ENCODE measurements at regions not wholly inside any gene's neighbourhood (a gene's known extent, or its start where the extent isn't known, plus 50 kb on each side); places are given as distances from the start of the nearest gene placed in this dataset.

DNA sequence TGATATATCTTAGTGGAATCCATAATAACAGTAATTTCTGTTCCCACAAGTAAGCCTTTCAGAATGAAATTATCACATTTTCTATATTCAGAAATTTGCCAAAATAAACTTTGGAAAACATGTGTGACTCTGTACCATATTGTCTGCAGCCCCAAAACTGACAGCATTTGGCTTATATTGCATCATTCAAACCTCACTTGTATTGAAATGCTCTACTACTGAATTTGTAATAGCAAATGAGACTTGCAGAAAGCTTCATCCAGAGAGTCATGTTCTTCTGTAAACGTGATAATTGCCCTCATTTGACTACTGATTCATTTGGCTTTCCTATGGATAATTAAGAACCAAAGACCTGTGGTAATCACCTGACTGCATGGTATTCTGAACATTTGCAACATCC, 1249.5 kb upstream of the CDH18 start:
- Histone ChIP-seq H3K9me3 (replicated peaks) (no peaks in the 10 kb centered on the region), H3K4me3 (no peak overlapping the region), H3K36me3 (no peaks in the 10 kb centered on the region), H3K4me1 (no peaks in the 10 kb centered on the region), H3K27ac (no peak overlapping the region), H3K27me3 (no peaks in the 10 kb centered on the region)
- DNase-seq = no peak

DNA sequence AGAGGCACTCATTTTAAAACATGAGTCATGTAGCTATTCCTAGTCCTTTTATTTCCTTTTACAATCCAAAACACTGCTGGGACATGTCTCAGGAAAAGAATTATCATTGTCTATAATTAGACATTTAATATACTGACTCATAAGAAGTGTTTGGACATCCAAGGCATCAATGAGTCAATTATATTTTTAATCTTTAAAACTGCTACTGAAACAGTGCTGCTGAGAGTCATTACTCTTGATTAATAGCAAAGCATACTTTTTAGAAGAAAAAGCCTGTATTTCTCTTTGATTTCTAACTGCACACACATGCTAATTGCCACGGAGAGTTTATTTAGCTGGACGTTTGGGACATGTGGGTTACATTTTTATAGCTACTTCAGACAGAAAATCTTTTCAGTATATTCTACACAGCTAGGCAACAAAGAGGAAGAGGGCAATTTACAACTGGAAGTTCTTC, 1249.0 kb upstream of the CDH18 start:
- Histone ChIP-seq H3K4me3 (no peak overlapping the region), H3K36me3 (no peaks in the 10 kb centered on the region), H3K9me3 (replicated peaks) (no peaks in the 10 kb centered on the region), H3K4me1 (no peaks in the 10 kb centered on the region), H3K27me3 (no peaks in the 10 kb centered on the region), H3K27ac (no peak overlapping the region)
- DNase-seq = no peak

DNA sequence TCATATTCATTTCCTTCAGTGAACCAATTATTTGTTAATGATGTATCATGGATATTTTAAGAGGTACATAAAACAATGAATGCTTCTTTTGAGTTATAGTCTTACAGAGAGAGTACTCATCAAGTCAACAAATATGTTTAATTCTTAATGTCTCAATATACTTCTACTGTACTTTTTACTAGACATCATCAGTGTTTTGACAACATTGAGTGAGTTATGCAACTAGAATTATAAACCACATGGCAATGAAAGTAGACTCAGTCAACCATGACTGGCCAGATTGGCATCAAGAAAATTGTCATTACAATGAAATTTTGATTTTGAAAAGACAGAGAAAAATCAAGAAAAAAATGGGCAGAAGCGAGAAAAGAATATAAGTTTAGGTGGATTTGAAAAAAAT, 1248.1 kb upstream of the CDH18 start:
- Histone ChIP-seq H3K27me3 (no peaks in the 10 kb centered on the region), H3K27ac (no peak overlapping the region), H3K36me3 (no peaks in the 10 kb centered on the region), H3K9me3 (replicated peaks) (no peaks in the 10 kb centered on the region), H3K4me3 (no peak overlapping the region), H3K4me1 (no peaks in the 10 kb centered on the region)
- no peak for DNase-seq

DNA sequence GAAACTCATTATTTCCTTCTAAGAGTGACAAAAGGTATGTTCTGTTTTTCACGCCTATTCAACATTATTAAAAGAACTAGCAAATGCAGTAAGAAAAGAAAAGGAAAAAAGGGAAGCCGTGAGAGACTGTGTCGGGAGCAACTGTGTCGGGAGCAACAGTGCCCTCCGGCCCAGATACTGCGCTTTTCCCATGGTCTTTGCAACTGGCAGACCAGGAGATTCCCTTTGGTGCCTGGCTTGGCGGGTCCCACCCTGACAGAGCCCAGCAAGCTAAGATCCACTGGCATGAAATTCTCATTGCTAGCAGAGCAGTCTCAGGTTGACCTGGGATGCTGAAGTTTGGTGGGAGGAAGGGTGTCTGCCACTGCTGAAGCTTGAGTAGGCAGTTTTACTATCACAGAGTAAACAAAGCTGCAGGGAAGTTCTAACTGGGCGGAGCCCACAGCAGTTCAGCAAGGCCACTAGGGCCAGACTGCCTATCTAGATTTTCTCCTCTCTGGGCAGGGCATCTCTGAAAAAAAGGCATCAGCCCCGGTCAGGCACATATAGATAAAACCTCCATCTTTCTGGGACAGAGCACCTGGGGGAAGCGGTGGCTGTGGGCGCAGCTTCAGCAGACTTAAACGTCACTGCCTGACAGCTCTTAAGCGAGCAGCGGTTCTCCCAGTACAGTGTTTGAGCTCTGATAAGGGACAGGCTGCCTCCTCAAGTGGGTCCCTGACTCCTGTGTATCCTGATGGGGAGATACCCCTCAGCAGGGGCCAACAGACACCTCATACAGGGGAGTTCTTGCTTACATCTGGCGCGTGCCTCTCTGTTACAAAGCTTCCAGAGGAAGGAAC, 1237.4 kb upstream of the CDH18 start:
- no peaks in the 10 kb centered on the region for H3K4me1 ChIP-seq
- no peak overlapping the region for H3K4me3 ChIP-seq
- H3K36me3 ChIP-seq = no peaks in the 10 kb centered on the region
- no peak for DNase-seq
- H3K27me3 ChIP-seq = no peaks in the 10 kb centered on the region
- no peaks in the 10 kb centered on the region for H3K9me3 ChIP-seq (replicated peaks)
- H3K27ac ChIP-seq = no peak overlapping the region

DNA sequence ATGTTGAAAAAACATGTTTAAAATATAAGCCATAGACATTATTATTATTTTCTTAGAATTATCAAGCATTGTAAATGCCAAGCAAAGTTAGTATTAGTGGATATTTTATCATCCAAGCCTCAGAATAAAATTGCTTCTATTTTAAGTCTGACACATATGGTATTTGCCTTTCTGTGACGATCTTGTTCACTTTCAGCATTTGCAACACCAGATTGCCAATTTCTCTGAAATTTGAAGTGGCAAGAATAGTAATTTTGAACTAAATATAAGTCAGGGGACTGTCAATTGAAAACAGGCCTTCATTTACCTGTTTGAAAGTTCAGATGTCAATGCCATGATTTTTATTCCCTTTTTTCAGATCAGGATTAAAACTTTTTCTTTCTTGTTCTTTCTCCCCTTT, 1233.6 kb upstream of the CDH18 start:
- Histone ChIP-seq H3K4me3 (no peak overlapping the region), H3K27ac (no peak overlapping the region), H3K27me3 (no peaks in the 10 kb centered on the region), H3K4me1 (no peaks in the 10 kb centered on the region), H3K9me3 (replicated peaks) (no peaks in the 10 kb centered on the region), H3K36me3 (no peaks in the 10 kb centered on the region)
- no peak for DNase-seq

DNA sequence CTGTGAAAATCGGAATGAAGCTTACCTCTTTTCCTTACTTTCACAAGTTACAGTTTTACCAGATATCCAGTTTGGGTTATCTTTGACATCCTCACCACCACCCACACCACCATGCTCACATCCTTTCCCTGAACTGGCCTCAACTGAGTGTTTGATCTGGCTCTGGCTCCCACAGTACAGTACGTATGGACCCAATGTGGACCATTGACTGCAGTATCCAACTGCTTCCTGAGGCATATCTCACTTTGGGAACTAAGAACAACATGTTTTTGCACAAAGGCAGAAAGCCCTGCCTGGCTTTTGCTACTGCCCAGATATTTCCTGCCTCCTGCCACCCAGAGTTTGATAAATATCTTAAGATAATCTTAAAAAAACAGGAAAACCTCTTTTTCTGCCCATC, 1232.0 kb upstream of the CDH18 start:
- Histone ChIP-seq H3K27me3 (no peaks in the 10 kb centered on the region), H3K4me1 (no peaks in the 10 kb centered on the region)

DNA sequence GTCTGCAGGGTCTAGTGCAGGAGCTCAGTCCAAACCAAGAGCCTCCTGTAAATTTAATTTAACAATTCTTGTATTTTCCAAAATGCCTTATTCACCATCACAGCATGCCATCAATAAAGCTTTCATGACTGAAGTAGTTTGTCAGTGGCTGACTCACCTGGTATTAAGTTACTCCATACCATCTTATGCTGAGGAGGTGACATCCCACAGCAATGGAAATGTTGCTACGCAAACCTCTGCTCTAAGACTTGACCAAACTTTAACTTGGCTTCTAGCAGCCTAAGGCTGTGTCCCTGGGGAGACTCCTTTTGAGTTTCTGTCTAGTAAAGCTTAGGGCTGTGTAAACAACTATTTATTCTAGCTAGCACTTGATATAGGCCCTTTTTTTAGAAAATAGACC, 1231.3 kb upstream of the CDH18 start:
- H3K27ac ChIP-seq = no peak overlapping the region
- H3K4me1 ChIP-seq = no peaks in the 10 kb centered on the region
- no peaks in the 10 kb centered on the region for H3K9me3 ChIP-seq (replicated peaks)
- no peak overlapping the region for H3K4me3 ChIP-seq
- no peaks in the 10 kb centered on the region for H3K27me3 ChIP-seq
- no peak for DNase-seq
- H3K36me3 ChIP-seq = no peaks in the 10 kb centered on the region

More for the DNA sequence above, 1232.0 kb upstream of the CDH18 start:
- Histone ChIP-seq H3K9me3 (replicated peaks) (no peaks in the 10 kb centered on the region), H3K27ac (no peak overlapping the region), H3K4me3 (no peak overlapping the region), H3K36me3 (no peaks in the 10 kb centered on the region)
- DNase-seq = no peak

DNA sequence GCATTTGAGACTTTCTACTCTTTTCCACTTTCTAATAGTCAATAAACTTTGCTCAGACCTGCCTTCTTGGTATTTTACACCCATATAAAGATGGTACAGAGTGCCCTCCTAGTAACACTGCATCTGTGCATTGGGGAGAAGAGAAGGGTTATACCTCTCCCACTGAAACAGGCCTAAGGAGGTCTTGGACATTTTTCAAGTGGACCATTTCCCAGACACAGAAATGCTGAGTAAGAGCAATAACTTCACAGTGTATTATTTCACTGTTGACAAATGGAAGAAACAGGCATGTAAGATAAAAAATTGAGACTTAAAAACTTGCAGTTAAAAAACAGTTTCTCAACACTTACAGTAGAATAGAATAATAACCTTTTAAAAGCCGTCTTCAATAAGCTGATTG, 1224.0 kb upstream of the CDH18 start:
- H3K27me3 ChIP-seq = no peaks in the 10 kb centered on the region
- no peak overlapping the region for H3K4me3 ChIP-seq
- no peak overlapping the region for H3K27ac ChIP-seq
- H3K36me3 ChIP-seq = no peaks in the 10 kb centered on the region
- DNase-seq = no peak
- no peaks in the 10 kb centered on the region for H3K9me3 ChIP-seq (replicated peaks)
- H3K4me1 ChIP-seq = no peaks in the 10 kb centered on the region

DNA sequence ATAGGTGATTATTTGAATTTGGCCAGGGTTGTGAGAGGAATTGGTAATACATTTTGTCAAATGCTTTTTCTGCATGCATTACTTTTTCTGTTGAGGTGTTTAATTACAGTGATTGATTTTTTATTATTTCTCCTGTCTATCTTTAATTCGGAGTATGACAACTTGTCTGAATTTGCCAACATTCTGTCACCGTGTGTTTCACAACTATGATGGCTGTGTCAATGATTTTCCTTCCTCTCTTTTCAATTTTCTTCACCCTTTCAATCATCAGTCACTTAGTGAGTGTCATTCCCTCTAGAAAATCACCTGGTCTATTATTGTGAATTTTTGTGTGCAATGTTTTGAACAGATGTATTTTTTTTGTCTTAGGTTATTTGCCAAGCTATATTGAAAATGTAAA, 1221.4 kb upstream of the CDH18 start:
- DNase-seq = no peak
- no peak overlapping the region for H3K27ac ChIP-seq
- H3K27me3 ChIP-seq = no peaks in the 10 kb centered on the region
- no peaks in the 10 kb centered on the region for H3K9me3 ChIP-seq (replicated peaks)
- no peaks in the 10 kb centered on the region for H3K36me3 ChIP-seq
- no peaks in the 10 kb centered on the region for H3K4me1 ChIP-seq
- no peak overlapping the region for H3K4me3 ChIP-seq

DNA sequence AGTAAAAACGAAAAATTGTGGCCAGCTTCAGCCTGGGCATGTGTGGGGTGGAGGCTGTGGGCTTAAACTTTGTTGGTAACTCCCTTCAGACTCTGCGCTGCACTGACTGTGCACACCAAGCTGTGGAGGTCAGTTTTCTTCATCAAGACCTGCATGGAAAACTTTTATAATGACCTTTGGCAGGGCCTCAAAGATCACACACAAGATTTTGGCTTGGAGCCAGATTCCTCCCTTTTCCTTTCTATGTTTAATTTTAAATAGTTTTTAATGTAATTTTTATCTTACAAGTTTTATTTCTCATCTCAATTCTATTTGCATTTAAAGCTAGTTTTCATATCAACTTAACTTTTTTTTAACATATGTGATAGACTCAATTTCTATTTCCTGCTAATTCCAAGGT, 1211.1 kb upstream of the CDH18 start:
- H3K36me3 ChIP-seq = no peaks in the 10 kb centered on the region
- no peaks in the 10 kb centered on the region for H3K4me1 ChIP-seq
- no peak for DNase-seq
- H3K4me3 ChIP-seq = no peak overlapping the region
- no peaks in the 10 kb centered on the region for H3K27me3 ChIP-seq
- no peaks in the 10 kb centered on the region for H3K9me3 ChIP-seq (replicated peaks)
- H3K27ac ChIP-seq = no peak overlapping the region

DNA sequence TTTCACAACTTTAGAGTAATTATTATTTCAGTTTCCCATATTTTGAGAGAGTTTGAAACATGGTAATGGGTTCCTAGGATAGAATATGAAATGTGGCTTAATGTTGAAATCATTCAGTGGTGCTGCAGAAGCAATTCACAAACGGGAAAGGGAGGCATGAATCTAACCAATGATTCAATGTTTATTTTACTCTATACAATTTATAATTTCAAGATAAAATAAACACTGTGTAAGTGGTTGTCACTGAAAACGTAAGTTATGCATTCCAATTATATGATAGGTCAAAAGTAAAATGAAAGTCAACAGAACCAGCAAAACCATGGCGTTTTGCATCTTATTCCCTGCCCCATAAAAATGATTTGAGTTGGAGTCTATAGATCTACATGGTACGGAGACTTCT, 1207.1 kb upstream of the CDH18 start:
- no peak overlapping the region for H3K27ac ChIP-seq
- no peak for DNase-seq

DNA sequence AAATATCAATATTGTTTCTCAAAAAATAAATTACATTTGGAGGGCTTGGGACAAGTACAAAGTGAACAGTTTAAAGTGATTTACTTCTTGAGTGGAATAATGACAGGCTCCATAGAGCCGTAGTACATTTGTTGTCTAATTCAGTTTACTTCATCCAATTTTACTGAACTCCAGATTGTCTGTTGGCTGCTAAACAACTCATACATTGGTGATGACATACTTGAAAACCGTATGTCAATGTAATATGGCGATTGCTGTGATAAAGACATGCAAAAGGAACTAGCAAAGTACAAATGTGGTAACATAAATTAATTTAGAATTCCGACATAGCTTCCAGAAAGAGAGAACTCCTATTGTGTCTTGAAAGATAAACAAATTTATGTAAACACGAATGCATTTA, 1197.5 kb upstream of the CDH18 start:
- Histone ChIP-seq H3K27me3 (no peaks in the 10 kb centered on the region), H3K36me3 (no peaks in the 10 kb centered on the region), H3K4me3 (no peak overlapping the region), H3K4me1 (no peaks in the 10 kb centered on the region), H3K9me3 (replicated peaks) (no peaks in the 10 kb centered on the region), H3K27ac (no peak overlapping the region)
- no peak for DNase-seq

More for the DNA sequence above, 1207.1 kb upstream of the CDH18 start:
- Histone ChIP-seq H3K9me3 (replicated peaks) (no peaks in the 10 kb centered on the region), H3K36me3 (no peaks in the 10 kb centered on the region), H3K4me1 (no peaks in the 10 kb centered on the region), H3K27me3 (no peaks in the 10 kb centered on the region), H3K4me3 (no peak overlapping the region)

DNA sequence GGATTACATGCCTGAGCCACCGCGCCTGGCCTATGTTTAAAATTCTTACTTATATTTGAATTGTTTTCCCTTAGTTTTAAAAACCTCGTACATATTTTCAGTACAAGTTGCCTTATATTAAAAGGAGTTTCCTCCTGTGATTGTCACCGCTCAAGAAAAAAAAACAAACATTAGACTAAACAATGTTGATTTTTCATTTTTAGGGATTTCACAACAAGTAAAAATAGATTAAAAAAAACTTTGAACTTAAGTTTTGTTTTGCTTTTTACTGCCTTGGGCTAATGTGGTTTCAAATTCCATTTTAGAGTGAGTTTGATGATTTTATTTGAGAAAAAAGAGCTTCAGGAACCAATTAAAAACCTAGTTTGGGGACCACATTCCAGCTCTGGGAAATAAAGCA, 1196.6 kb upstream of the CDH18 start:
- no peaks in the 10 kb centered on the region for H3K27me3 ChIP-seq
- DNase-seq = no peak
- H3K4me1 ChIP-seq = no peaks in the 10 kb centered on the region
- H3K9me3 ChIP-seq (replicated peaks) = no peaks in the 10 kb centered on the region
- H3K36me3 ChIP-seq = no peaks in the 10 kb centered on the region
- no peak overlapping the region for H3K27ac ChIP-seq
- no peak overlapping the region for H3K4me3 ChIP-seq

DNA sequence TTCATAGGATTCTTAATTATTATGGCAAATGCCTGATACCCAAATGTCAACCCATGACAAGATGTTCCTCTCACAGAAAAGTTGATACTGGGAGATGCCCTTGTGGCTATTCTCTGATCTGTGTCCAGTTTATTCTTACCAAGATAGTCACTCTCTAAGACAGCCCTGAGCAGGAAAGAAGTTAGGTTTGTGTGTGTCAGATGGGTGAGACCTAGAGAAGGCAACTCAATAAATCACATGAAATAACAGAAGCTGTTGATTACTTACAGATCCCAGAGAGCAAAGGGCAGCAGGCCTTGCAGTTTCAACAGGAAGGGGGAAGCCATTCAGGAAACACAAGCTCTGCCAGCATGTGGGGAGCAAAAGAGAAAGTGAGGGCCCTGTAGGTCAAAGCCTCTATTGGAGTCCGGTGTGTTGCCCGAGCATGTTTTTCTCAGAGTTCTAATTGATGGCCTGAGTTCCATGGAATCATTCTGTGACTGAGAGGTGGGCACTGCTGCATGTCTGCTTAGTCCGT, 1193.7 kb upstream of the CDH18 start:
- DNase-seq = no peak
- Histone ChIP-seq H3K4me3 (no peak overlapping the region), H3K9me3 (replicated peaks) (no peaks in the 10 kb centered on the region), H3K36me3 (no peaks in the 10 kb centered on the region), H3K27me3 (no peaks in the 10 kb centered on the region), H3K27ac (no peak overlapping the region), H3K4me1 (no peaks in the 10 kb centered on the region)

DNA sequence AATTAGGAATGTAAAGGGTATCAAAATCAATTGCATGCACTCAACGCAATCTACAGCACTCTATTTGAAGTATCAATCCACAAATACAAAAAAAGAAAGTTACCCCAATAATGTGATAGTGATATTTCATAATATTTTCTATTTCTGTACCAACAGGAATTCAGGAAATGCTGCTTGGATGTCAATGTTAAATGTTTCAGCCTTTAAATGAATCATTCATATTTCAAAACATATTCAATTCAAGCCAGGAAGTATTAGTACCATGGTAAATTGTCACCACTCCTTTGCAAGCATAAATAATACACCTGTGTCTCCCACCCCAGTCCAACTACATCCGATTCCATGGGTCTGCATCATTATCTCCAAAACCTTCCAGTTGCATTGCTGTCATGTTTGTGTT, 1185.5 kb upstream of the CDH18 start:
- Histone ChIP-seq H3K9me3 (replicated peaks) (no peaks in the 10 kb centered on the region), H3K36me3 (no peaks in the 10 kb centered on the region), H3K4me1 (no peaks in the 10 kb centered on the region), H3K4me3 (no peak overlapping the region), H3K27ac (no peak overlapping the region), H3K27me3 (no peaks in the 10 kb centered on the region)
- no peak for DNase-seq

DNA sequence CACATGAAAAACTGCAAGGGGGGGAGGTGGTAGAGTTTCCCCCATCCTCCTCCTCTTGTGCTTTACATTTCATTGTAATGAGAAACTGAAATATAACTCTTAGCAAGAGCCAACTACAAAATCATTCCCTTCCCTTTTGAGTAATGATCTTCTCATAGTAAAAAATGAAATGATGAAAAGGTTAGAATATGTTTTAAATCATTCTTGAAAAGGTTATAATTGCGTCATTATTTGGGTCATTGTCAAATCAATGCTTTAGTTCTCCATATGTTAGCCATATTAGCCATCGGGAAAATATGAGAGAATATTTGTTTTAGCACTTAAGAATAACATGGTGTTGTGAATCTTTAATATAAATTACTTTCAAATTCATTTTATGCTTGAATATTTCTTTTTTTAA, 1185.0 kb upstream of the CDH18 start:
- H3K4me3 ChIP-seq = no peak overlapping the region
- H3K36me3 ChIP-seq = no peaks in the 10 kb centered on the region
- H3K27me3 ChIP-seq = no peaks in the 10 kb centered on the region
- no peaks in the 10 kb centered on the region for H3K4me1 ChIP-seq
- H3K27ac ChIP-seq = no peak overlapping the region
- no peaks in the 10 kb centered on the region for H3K9me3 ChIP-seq (replicated peaks)
- DNase-seq = no peak

All from SJCRH30 (cell line).